ENCODE measurements at regions not wholly inside any gene's neighbourhood (a gene's known extent, or its start where the extent isn't known, plus 50 kb on each side); places are given as distances from the start of the nearest gene placed in this dataset.
"Not testable (repeated sequence)": the region's sequence is repeated elsewhere in the genome, so short reads cannot be mapped to it uniquely, and the experiment has no call there.

DNA sequence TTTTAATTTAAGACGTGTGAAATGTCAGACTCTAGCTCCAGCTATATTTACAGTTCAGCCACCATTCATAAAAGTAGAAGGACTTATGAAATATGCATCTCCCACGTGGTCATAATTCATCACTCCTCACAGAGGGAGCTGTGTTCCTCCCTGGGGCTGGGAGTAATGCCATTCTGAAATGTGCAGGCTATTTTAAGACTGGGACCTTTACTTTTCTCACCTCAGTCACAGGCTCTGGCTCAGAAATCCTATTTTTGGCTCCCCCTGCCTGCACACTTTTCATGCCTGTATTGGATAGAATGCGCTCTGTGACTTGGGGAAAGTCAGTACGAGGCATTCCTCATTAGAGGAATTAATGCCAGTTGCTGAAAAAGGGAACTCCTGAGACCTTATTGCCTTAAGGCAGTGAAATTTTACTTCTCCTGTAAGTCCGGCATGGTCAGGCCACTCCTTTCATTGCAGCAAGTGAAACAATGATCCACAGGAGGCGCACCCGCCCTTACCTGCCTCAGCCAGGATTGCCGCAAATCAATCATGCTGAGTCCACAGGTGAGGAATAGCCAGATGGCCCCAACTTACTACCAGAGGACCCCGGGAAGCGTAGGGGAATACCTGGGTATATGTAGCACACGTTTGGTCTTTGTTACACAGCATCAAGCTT lies 1133.2 kb upstream of the TMEM132C start:
- DNase-seq (ENCODE audit: low read depth): no peak

DNA sequence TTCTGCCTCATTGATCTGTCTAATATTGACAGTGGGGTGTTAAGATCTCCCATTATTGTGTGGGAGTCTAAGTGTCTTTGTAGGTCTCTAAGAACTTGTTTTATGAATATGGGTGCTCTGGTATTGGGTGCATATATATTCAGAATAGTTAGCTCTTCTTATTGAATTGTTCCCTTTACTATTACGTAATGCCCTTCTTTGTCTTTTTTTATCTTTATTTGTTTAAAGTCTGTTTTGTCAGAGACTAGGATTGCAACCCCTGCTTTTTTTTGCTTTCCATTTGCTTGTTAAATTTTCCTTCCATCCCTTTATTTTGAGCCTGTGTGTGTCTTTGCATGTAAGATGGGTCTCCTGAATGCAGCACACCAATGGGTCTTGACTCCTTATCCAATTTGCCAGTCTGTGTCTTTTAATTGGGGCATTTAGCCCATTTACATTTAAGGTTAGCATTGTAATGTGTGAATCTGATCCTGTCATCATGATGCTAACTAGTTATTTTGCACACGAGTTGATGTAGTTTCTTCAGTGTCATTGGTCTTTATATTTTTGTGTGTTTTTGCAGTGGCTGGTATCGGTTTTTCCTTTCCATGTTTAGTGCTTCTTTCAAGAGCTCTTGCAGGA lies 1126.0 kb upstream of the TMEM132C start:
- DNase-seq (ENCODE audit: low read depth): not testable (repeated sequence)

DNA sequence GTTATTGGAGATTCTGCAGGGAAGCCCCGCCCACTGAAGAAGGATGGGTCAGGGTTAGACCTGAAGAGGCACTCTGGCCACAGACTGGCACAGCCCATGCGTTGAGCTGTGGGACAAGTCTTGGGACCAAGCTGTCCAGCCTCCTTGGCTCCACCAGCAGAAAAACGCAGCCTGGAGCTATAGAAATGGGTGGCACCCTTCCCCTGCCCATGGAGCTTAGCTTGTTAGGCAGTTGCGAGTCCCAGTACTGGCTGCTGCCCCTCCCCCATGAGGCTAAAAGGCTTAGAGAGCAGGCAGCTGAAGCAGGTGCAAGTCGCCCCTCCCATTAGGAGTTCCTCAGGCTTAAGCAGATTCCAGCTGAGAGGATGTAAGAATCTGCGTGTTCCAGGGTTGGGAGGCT lies 1124.0 kb upstream of the TMEM132C start:
- DNase-seq (ENCODE audit: low read depth): no peak

DNA sequence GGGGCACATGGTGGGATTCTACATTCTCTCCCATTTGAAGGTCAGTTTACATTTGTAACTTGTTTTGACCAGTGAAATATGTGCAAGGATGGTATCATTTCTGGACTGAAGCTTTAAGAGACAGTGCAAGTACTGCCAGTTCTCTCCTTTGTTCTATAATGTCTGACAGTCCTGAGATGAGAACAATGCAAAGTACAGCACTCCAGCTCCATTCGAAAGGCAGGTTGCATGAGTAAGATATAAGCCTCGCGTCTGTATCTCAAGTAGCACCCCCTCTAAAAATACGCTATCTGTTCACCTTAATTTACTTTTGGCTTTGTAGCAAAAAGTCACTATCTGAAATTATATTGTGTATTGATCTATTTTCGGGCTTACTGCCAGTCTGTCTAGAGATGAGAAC lies 1122.2 kb upstream of the TMEM132C start:
- no peak for DNase-seq (ENCODE audit: low read depth)

DNA sequence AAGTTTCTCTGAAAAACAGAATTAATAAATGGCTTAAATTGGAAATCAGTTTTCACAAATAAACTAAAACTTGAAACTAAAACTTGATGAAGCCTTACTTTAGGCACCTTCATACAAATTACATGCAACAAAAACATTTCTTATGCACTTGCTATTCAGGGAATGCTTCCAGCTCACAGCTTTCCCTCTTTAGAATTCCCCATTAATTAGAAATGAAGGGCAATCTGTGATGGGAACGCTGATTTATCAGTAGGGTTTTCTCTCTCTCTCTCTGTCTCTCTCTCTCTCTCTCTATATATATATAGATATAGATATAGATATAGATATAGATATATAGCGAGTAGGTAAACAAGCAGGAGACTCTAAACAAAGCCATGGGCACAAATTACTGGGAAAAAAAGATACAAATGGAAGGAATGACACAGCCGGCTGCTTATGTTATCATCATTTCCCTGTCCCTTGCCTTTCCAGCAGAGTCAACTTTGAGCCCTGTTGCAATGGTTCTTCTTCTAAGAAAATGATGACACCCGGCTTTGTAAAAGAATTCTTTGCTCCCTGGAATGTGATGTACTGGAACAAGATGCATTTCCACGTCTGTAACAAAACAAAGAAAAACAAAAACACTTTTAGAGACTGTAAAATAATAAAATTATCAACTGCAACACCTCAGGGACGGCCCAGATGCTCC lies 1121.6 kb upstream of the TMEM132C start:
- DNase-seq (ENCODE audit: low read depth): no peak

DNA sequence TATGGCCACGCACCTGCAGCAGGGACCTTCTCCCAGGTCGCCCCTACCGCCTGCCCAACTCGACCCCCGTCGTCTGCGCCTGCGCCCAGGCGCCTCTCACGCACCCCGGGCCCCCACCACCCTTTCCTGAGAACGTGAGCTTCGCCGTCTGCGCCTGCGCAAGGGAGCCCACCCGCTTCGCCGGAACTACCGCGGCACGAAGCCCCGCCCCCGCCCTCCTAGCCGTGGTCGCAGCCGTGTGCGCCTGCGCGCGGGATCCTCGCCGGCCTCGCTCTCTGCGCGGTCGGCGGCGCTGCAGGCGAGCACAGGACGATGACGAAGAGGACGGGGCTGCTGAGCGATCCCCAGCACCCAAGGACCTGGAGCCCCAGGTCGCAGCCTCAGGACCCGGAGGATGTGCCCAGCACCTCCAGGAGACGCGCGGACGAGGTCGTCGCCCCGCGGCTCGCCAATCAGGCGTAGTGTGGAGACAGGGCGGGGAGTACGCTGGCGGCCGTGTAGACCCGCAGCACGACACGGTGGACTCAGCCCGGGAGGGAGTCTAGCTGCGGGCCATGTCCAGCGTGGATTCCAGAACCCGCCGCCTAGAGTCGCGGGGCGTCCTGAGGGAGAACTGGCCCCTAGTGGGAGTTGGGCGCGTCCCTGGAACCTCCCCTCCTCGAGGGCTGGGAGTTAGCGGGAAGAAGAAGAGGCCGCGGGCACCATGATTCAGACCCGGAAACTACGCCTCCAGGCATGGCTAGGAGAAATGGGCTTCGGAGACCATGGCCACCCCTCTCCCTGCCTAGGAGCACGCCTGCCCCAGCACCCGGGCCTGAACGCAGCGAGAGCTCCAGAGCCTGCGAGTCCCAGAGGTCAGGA lies 1120.8 kb upstream of the TMEM132C start:
- peak; percentile 42 for DNase-seq (ENCODE audit: low read depth)

DNA sequence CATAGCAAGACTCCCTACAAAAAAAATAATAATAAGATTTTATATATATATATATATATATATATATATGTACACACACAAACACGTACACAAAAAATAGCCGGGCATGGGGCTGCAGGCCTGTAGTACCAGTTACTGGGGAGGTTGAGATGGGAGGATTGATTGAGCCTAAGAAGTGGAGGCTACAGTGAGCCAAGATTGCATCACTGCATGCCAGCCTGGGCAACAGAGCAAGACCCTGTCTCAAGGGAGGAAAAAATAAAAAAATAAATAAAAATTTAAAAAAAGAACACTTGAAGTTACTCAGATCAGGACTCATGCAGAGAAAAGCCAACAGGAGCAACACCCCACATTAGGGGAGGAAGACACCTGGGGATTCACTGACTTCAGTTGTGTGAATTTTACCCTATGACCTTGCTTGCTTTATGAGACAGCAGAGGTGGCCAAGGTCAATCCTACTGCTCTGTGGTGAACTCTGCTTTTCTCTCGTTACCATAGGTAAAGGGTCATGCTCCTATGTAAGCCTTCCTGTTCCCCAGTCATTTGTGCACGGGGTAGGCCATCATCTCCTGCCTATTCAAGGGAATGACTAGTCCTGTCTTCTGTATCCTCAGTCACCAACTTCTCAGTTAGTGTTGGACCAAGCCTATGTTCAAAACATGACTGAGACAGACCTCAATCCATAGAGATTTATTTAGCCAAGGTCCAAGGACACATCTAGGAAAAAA lies 1119.8 kb upstream of the TMEM132C start:
- no peak for DNase-seq (ENCODE audit: low read depth)

DNA sequence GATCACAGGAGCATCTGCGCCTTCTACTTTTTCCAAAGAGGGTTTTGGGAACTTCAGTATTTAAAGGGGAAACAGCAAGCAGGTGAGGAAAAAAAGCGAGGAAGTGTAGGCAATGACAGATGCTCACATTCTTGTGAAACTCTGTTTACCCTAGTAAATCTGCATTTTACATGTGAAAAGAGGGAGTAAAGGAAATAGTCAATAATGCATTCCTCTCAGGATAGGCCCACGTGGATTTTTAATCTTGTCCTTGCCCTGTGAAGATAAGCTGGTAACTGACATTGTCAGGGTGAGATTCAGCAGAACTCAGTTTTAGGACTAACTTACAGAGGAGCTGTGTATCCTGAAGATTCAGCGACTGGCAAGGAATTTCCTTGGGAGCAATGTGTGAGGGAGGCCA lies 1119.2 kb upstream of the TMEM132C start:
- DNase-seq (ENCODE audit: low read depth): no peak

DNA sequence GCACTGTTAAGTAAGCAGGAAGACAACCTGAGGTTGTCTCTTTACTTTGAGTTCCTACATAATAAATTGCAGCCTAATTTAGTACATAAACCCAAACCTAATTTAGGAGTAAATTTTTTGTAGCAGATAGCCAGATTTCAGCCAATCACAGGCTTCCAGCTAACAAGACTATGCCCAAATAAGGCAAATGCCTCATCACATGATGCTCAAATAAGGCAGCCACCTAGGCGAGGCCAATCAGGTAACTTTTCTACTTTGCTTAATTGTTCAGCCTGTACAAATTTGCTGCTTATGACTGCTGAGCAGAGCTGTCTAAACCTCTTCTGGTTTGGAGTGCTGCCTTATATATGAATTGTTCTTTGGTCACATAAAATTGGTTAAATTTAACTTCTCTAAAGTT lies 1118.7 kb upstream of the TMEM132C start:
- DNase-seq (ENCODE audit: low read depth): no peak

DNA sequence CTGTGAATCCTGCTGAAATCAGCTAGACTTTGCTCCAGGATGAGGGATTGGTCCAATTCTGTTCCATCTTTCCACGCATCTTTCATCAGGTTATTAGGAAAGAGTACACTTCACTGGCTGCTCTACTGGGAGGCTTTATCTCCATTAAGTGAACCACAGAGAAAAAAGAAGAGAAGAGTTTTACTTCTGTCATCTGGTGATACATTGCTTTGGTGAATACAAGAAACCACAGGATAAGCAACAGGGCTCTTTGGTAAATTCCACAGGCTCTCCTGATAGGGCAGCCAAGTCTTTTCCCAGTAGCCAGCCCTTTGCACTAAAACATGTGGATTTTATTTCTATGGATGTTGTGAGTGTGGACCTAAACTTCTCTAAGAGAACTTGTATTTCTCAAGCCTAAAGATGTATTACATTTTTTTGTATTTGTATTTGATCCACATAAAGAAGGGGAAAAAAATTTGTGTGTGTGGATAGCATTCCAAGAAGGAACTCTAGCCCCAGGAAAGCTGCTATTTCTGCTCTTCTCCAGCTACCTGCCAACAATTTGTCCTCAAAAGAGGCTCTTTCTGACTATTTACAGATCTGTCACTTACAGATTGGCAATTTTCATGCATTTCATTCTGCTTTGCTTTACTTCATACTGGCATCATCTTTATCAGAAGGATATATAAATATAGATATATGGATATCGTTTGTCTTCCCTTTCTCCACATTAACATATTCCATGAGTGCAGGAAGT lies 1117.6 kb upstream of the TMEM132C start:
- DNase-seq (ENCODE audit: low read depth): no peak

DNA sequence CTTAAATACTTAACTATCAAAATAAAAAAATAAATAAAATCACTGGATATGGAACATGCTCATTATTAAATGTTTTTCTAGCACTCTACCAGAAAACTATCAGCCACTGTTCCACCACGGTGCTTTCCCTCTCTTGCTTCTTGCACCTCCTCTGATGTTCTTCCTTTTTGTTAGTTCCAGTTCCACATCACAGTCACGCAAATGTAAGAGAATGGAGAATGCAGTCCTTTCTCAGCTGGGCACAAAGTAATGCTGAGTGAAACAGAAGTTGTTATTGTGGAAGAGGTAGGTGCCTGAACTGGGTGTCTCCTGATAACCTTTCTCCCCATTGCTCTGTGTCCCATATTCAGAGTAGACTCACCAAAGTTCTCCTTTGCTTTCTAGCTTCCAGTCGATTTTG lies 1116.9 kb upstream of the TMEM132C start:
- no peak for DNase-seq (ENCODE audit: low read depth)

DNA sequence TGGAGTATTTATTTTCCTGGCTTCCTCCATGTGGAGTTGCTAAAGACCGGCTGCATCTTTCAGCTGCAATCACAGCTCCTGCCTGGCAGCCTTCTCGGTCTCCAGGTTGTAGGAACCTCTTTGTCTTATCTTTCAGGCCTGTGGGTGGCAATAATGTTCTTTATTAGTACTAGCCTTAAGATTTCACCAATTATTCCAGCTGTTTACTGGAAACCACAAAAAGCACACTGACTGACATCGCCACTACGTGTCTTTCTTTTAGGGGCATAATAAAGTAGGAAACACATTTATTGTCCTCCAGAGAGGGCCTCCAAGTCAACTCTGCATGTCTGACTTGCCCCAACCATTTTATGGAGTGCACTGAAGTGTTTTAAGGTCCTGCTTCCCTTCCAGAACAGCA lies 1116.5 kb upstream of the TMEM132C start:
- no peak for DNase-seq (ENCODE audit: low read depth)

DNA sequence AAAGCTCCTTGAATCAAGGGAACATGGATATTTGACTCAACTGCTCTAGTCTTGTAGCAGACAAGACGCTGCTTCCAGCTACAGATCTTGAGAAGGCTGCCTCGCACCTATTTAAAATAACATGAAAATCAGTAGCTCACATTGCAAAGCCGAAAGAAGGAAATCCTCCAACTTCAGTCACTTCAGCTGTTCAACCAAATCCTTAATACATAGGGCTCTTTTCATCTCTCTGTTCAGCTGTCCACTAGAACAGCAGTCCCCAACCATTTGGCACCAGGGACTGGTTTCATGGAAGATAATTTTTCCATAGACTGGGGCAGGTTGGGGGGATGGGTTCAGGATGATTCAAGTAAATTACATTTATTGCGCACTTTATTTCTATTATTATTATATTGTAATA lies 1116.0 kb upstream of the TMEM132C start:
- no peak for DNase-seq (ENCODE audit: low read depth)

DNA sequence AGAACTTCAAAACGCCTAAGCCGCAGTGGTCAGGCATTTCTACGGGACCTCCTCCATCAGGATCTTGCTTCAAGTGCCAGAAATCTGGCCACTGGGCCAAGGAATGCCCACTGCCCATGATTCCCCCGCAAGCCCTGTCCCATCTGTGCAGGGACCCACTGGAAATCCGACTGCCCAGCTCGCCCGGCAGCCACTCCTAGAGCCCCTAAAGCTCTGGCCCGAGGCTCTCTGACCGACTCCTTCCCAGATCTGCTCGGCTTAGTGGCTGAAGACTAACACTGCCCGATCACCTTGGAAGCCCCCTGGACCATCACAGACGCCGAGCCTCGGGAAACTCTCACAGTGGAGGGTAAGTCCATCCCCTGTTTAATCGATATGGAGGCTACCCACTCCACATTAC lies 1113.0 kb upstream of the TMEM132C start:
- no peak for DNase-seq (ENCODE audit: low read depth)

DNA sequence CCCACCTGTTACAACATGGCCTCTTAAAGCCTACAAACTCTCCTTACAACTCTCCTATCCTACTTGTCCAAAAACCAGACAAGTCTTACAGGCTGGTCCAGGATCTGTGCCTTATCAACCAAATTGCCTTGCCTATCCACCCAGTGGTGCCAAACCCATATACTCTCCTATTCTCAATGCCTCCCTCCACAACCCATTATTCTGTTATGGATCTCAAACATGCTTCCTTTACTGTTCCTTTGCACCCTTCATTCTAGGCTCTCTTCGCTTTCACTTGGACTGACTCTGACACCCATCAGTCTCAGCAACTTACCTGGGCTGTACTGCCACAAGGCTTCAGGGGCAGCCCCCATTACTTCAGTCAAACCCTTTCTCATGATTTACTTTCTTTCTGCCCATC lies 1112.1 kb upstream of the TMEM132C start:
- not testable (repeated sequence) for DNase-seq (ENCODE audit: low read depth)

DNA sequence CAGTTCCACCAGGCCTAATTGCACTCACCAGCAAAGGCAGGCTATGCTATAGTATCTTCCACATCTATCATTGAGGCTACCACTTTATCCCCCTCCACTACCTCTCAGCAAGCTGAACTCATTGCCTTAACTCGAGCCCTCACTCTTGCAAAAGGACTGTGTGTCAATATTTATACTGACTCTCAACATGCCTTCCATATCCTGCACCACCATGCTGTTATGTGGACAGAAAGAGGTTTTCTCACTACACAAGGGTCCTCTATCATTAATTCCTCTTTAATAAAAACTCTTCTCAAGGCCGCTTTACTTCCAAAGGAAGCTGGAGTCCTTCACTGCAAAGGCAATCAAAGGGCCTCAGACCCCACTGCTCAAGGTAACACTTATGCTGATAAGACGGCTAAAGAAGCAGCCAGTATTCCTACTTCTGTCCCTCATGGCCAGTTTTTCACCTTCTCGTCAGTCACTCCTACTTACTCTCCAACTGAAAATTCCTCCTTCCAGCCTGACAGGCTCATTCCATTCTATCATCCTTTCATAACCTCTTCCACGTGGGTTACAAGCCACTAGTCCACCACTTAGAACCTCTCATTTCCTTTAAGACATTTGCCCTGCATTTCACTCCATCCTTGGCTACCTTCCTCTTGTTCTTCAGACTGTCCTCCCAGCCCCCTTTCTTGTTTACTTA lies 1110.9 kb upstream of the TMEM132C start:
- DNase-seq (ENCODE audit: low read depth): not testable (repeated sequence)

DNA sequence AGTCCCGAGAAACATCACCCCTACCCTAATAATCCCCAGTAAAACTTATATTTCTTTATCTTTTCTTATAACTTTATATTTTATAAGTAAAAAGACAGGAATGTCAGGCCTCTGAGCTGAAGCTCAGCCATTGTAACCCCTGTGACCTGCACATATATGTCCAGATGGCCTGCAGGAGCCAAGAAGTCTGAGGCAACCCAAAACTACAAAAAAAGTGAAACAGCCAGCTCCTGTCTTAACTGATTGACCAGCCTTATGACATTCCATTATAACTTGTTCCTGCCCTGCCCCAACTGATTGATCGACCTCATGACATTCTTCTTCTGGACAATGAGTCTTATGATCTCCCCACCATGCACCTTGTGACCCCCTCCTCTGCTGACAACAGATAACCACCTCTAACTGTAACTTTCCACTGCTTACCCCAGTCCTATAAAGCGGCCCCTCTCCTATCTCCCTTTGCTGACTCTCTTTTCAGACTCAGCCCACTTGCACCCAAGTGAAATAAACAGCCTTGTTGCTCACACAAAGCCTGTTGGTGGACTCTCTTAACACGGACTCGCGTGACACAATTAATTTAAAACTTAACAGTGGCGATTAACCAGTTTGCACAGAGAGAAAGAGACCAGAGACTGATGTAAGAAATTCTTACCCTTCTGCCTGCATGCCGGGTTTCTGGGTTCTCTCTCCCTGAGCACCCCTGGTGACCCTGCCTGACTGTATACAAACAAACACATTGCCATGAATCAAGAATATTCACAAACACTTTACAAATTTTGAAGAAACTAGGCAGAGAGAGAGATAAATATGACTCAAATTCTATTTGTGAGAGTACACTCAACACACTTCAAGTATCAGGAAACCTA lies 1109.2 kb upstream of the TMEM132C start:
- not testable (repeated sequence) for DNase-seq (ENCODE audit: low read depth)

DNA sequence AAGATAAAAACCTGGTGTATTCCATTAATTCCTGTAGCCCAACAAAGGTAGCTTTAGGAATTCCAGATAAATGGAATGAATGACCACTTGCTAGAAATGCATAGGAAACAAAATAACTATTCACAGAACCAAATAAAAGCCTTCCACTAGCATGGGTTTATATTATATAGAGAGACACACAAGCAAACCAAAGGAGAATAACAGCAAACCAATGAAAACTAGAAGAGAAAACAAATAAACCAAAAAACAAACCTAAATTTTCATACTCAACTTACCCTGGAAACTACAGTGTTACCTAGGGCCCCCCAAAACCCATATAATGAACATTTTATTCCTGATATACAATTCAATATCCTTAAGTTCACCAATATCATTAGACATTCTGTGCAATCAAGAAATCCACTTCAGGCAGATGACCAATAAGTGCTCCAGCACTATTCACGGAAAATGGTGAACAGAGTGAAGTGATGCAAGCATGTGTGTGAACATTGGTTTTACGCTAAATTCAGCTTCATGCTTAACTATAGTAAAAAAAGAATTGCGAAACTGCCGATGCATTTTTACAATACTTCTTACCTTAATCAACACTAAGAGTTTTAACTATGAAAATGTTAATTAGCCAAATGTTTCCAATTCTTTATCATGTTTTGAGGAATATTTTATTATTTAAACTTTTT lies 1108.4 kb upstream of the TMEM132C start:
- no peak for DNase-seq (ENCODE audit: low read depth)

DNA sequence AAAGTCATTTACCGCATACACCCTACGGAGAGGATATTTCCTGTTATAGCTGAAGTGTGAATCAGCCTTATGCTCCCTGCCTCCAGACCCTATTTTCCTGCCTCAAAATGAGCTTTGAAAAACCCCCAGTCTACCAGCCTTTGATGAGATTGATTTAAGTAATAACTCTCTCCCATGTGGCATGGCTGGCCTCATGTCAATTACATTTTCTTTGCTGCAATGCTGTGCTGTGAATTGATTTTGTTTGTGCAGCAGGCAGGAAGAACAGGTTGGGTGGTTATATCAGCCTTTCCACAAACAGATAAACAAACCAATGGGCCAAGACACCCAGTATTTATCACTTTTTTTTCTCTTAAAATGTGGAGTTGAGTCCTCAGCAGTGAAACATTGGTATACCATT lies 1105.5 kb upstream of the TMEM132C start:
- DNase-seq (ENCODE audit: low read depth): no peak
